Left ventricle myocardium superior (tissue), 1 donor: ENCODE measurements at regions not wholly inside any gene's neighbourhood (a gene's known extent, or its start where the extent isn't known, plus 50 kb on each side); places are given as distances from the start of the nearest gene placed in this dataset.

Experiments
- ATAC-seq: fragments of 200-7000 bp; cut with Tn5 transposase; one replicate; pipeline ENCODE4 v1.9.1; 2020; ENCODE audit warnings: mild to moderate bottlenecking, moderate library complexity
- DNase-seq: peaks from one replicate; pipeline ENCODE4 v3.0.0-alpha.2; 2020
- intact Hi-C: fragments of 100-400 bp; cut with micrococcal nuclease; formaldehyde crosslinking; loops from one replicate; pipeline ENCODE4 v1.11.0; 2022
- donor health status: DM: no; HTN: yes; CAD: no; lungs with severe emphysema.

- no peak for ATAC-seq
- no peak for DNase-seq
- intact Hi-C loops: no loop called here
These were observed 2891.5 kb downstream of the PCDH9 start for GRCh38 chr13:64338671-64339070.

- intact Hi-C loops: no loop called here
- ATAC-seq (no peak), DNase-seq (no peak)
These were observed 2896.2 kb downstream of the PCDH9 start for GRCh38 chr13:64333888-64334287.

- intact Hi-C loops: no loop called here
- ATAC-seq (no peak), DNase-seq (no peak)
These were observed 2898.1 kb downstream of the PCDH9 start for GRCh38 chr13:64332048-64332447.

GRCh38 chr13:64327505-64328194 is 2902.5 kb downstream of the PCDH9 start:
- DNase-seq (no peak), ATAC-seq (no peak)
- intact Hi-C loops: no loop called here

GRCh38 chr13:64314331-64314730 is 2898.7 kb upstream of the PCDH20 start:
- DNase-seq (no peak), ATAC-seq (no peak)
- intact Hi-C loops: no loop called here

- intact Hi-C loops: no loop called here
- ATAC-seq (no peak), DNase-seq (no peak)
These were observed 2896.3 kb upstream of the PCDH20 start for GRCh38 chr13:64311948-64312347.

- ATAC-seq: no peak
- DNase-seq: no peak
- intact Hi-C loops: no loop called here
These were observed 2895.5 kb upstream of the PCDH20 start for GRCh38 chr13:64311112-64311511.

GRCh38 chr13:64305246-64305645 is 2889.6 kb upstream of the PCDH20 start:
- intact Hi-C loops: no loop called here
- no peak for ATAC-seq
- DNase-seq: no peak

- no peak for ATAC-seq
- intact Hi-C loops: no loop called here
- DNase-seq: no peak
These were observed 2884.6 kb upstream of the PCDH20 start for GRCh38 chr13:64300239-64300638.

GRCh38 chr13:64293923-64294322 is 2878.3 kb upstream of the PCDH20 start:
- no peak for DNase-seq
- intact Hi-C loops: no loop called here
- no peak for ATAC-seq

- intact Hi-C loops: no loop called here
- DNase-seq (no peak), ATAC-seq (no peak)
These were observed 2874.1 kb upstream of the PCDH20 start for GRCh38 chr13:64289702-64290101.

GRCh38 chr13:64283926-64284325 is 2868.3 kb upstream of the PCDH20 start:
- intact Hi-C loops: no loop called here
- no peak for DNase-seq
- no peak for ATAC-seq

- ATAC-seq (no peak), DNase-seq (no peak)
- intact Hi-C loops: no loop called here
These were observed 2862.8 kb upstream of the PCDH20 start for GRCh38 chr13:64278493-64278892.

GRCh38 chr13:64277097-64277496 is 2861.4 kb upstream of the PCDH20 start:
- intact Hi-C loops: no loop called here
- ATAC-seq (no peak), DNase-seq (no peak)

- no peak for ATAC-seq
- intact Hi-C loops: no loop called here
- DNase-seq: no peak
These were observed 2860.6 kb upstream of the PCDH20 start for GRCh38 chr13:64276232-64276631.

GRCh38 chr13:64274481-64275217 is 2859.0 kb upstream of the PCDH20 start:
- ATAC-seq (no peak), DNase-seq (no peak)
- intact Hi-C loops: no loop called here

- ATAC-seq: no peak
- intact Hi-C loops: no loop called here
- no peak for DNase-seq
These were observed 2858.1 kb upstream of the PCDH20 start for GRCh38 chr13:64273780-64274179.

- ATAC-seq: no peak
- intact Hi-C loops: no loop called here
These were observed 2857.0 kb upstream of the PCDH20 start for GRCh38 chr13:64272681-64273080.

GRCh38 chr13:64266024-64266423 is 2850.4 kb upstream of the PCDH20 start:
- ATAC-seq: no peak
- no peak for DNase-seq
- intact Hi-C loops: no loop called here

More at GRCh38 chr13:64272681-64273080, 2857.0 kb upstream of the PCDH20 start:
- no peak for DNase-seq

GRCh38 chr13:64263285-64263684 is 2847.6 kb upstream of the PCDH20 start:
- intact Hi-C loops: no loop called here
- DNase-seq: no peak
- ATAC-seq: no peak

GRCh38 chr13:64256751-64257150 is 2841.1 kb upstream of the PCDH20 start:
- ATAC-seq: no peak
- no peak for DNase-seq
- intact Hi-C loops: no loop called here
